Jurkat, Clone E6-1 (cell line): ENCODE measurements at regions not wholly inside any gene's neighbourhood (a gene's known extent, or its start where the extent isn't known, plus 50 kb on each side); places are given as distances from the start of the nearest gene placed in this dataset.
"Not testable (repeated sequence)": the region's sequence is repeated elsewhere in the genome, so short reads cannot be mapped to it uniquely, and the experiment has no call there.

Experiments
- DNase-seq: peaks from one replicate; pipeline ENCODE4 v3.0.0-alpha.2; 2011; ENCODE audit warnings: low read depth, low spot score
- H3K4me3 ChIP-seq: 2 replicates; pipeline ENCODE4 v1.5.1; 2011; ENCODE audit warnings: mild to moderate bottlenecking, low read length, control low read depth, moderate library complexity

DNA sequence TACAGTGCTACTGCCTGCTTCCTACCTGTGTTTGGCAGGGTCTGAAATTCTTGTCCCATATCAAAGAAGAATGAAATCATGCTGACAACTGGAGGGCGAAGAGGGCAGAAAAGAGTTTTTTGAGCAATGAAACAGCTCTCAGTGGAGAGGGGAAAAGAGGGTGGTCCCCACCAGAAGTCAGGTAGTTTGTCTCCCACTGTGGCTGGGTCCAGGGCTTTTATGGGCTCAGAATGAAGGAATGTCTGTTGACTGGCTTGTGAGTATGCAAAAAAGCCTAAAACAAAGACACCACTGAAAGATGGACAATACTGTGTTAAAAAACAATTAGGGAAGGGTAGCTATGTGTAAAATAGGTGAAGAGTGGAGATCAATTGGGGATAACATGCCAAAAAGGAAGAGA is 115.0 kb downstream of the ADAM29 start:
- DNase-seq: no peak
- no peak overlapping the region for H3K4me3 ChIP-seq

DNA sequence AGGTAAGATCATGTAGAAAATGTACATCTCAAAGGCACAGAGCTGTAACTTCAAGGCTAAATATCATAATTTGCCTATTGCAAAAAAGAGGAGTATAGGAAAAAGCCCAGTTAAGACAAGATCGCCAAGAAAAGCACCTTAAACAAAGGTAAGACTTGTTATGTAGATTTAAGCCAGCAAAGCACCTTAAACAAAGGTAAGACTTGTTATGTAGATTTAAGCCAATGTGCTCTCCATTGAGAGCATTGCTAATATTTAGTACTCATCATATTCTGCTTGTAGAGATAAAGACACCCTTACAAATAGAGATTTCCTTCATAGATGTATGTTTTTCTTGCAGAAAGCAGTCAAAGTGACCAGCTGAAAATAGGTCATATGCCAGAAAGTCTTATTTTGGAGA is 115.8 kb downstream of the ADAM29 start:
- H3K4me3 ChIP-seq: no peak overlapping the region
- no peak for DNase-seq

DNA sequence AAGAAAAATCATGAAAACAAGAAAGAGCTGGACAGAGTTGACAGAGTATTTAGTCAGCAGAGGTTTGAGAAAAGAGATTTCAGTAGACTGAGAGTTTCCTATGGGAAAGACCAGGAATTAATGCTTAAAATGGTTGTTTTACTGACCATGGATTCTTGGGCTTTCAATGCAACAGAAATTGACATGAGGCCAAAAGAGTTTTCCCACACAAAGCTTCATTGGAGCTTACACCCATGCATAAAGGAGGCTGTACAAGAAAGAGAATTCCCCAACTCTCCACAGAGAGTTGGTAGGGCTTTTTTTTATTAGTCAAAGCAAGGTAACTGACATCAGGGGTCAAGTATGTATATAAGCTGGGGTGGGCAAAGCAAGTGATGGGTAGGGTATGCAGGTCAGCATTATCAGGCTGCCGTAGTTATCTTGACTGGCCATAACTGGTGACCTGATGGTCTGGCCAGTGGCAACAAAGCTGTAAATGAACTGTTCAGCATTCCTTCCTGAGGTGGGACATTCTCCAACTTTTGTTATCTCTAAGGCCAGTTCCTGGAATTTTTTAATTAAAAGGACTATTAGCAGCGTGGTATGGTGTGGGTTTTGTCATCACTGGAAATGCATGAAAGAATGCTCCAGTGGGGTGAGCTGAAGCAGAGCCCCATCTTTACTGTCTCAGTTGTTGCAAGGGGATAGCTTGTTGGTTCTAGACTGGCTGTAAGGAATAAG is 117.0 kb downstream of the ADAM29 start:
- DNase-seq: no peak
- no peak overlapping the region for H3K4me3 ChIP-seq

DNA sequence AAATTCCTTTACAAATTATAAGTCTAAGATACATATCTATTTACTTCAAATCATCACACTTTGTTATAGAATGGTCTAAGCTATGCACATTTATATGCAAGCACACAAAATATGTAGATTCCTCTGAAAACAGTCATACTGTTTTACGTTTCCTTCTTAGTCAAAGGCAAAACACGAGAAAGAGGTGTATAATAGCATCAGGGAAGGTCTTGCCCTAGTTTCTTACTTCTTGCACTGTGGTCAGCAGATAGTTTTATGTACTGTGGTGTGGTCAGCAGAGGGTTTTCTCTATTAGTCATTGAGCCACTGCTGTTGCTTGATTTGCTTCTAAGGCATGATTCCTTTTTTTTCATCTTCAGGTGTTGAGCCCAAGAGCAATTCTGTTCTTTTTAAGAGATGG is 117.7 kb downstream of the ADAM29 start:
- DNase-seq: no peak
- H3K4me3 ChIP-seq: no peak overlapping the region

DNA sequence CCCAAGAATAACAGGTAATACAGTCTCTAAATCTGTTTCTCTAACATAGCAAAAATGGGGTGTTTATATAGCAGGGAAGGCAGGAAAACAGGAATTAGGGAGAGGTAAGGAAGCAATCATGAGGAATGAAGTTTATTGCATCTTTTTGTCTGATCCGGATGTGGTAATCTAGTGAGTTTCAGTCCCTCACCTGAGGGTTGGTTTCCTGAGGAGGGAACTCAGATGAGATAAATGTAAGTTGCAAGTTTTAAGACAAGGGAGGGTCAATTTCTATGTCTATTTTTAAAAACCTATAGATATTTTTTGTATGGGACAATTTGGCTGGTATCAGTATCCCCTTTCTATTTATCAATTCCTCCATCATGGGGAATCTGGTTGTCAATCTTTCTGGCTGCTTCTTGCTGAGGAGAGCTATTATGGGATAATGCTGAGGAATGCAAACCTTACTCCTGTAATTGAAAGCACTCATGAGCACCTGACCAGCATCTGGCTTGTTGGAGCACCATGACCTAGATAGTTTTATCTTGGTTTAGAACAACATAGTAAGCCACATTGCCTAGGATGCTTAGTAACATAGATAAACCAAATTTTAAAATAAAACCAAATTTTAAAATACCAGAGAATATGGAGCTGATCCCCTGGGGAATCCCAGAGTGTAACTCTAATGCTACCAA is 130.1 kb downstream of the ADAM29 start:
- no peak overlapping the region for H3K4me3 ChIP-seq
- peak; percentile 1 for DNase-seq

DNA sequence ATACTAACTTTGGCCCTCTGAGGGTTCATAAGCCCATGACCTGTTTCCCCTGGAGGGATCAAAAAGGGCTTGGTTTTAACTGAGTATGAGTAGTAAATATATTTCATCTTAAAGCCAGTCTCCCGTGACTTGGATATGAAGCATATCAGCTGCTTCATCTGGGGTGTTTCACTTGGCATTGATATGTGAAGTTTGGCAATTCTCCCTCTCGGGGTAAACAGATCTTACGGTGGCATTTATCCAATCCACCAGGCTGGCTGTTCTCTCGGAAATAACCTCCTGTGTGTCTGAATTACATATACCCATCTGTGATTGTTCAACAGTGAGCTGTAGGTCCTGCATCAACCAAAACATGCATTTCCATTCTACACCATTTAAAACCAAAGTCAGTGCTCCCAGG is 130.7 kb downstream of the ADAM29 start:
- no peak for DNase-seq

DNA sequence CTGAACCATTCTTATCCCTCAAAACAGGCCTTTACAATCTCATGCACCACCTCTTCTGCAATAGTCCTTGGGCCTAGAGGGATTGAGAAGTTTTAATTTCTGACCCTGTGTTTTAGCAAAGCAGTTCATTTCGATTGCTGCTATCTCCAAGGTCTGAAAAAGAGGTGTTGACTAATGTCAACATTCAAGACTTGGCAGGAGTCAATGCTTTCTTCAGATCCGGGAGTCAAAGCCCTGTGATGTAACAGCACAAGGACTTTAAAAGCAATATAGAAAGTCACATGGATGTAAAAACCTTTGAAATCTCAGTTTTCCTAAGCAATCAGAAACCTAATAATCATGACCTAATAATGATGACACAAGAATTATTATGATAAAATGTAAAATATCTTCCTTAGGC is 133.8 kb downstream of the ADAM29 start:
- no peak overlapping the region for H3K4me3 ChIP-seq
- DNase-seq: no peak

More for the DNA sequence above, 130.7 kb downstream of the ADAM29 start:
- H3K4me3 ChIP-seq: no peak overlapping the region

DNA sequence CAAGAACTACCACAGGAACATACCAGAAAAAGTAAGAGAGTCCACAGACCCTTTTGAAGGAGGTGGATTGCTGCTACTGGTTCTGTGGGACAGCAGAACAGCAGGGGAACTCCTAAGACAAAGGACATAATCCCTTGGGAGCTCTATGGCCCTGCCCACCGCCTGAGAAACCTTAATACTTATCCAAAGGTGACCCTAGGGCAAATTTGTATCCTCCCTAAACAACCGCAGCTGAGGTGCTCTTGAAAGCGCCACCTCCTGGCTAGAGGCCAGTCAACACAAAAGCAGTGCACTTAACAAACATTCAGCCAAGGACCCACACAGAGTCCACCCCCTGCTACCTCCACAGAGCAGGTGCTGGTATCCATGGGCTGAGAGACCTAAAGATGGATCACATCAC is 136.8 kb downstream of the ADAM29 start:
- peak; percentile 28 for DNase-seq
- H3K4me3 ChIP-seq: no peak overlapping the region

DNA sequence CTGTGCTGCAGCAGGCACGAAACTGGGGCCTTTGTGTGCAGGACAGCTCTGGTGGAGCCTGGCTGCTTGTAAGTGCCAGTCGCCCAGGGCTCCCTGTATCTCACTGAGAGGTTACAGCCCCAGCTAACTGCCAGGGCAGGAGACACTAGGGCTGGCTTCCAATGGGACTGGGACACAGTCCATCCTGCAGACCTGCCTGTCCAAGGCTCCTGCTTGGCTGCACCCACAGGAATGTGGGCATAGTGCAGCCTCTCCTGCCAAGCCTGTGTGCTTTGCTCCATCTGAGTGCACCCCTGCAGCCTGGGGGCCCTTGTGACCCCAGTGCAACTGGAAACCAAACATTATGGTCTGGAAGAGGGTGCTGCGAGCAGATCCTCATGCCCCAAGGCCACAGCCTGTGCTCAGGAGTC is 144.0 kb downstream of the ADAM29 start:
- DNase-seq: no peak
- H3K4me3 ChIP-seq: no peak overlapping the region

DNA sequence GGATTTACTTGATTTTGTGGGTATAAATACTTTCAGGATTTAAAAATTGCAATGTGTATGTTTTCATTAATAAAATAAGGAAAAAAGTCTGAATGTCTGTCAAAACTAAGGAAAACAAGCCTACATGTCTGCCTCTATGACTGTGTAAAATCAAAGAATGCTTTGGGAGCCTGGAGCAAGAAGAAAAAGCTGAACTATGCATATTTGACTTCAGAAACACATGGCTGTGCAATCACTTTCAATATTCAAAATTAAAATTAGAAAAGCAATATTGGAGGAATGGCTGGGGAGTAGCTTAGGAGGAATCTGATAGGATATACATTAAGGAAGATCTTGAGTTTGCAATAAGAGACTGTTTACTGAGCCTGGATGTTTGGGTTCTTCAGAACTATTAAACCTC is 147.1 kb downstream of the ADAM29 start:
- H3K4me3 ChIP-seq: no peak overlapping the region

DNA sequence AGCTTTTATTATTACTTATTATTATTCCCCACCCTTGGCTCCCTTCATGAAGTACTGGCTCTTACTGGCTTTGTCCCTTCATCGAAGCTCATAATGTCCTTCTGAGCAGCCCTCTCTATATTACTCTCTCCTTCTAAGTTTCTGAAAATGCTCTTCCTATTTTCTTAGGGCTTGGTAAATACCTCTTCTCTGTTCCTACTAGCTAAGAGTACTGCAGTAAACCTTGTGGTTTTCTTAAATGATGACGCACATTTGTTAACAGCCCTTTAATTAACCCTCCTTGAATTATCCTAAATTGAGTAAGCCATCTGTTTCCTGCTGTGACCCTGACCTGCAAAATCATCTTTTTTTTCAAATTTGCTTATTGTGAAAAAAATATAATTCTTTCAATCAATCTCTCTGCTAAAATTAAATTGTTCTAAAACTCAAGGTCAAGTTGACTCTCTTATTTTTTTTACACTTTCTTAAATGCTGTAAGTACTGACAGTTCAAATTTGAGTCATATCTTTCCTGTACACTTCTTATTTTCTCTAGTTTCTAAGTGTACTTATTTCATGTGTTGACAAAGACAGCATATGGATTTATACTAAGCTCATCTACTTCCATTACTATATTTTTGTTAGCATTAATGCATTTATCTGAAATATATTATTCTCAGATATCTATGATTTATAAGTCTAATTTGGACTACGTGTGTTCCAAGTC is 148.9 kb downstream of the ADAM29 start:
- no peak overlapping the region for H3K4me3 ChIP-seq

More for the DNA sequence above, 147.1 kb downstream of the ADAM29 start:
- DNase-seq: no peak

DNA sequence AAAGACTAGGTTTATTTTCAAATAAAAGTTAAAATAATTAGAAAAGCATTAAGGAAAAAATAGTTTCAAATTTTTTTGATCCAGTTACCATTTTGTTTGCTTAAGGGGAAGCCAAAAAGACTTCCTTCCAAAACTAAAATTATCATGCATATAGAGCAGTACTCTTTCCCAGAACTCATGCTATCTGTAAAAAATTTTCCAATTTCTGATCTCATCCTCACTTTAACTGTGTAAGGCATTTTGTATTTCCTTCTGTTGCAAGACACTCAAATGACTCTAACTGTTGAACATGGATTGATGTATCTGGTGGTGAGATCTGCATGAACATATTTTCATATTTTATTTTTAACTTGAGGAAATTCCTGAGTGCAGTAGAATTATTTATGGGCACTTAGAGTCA is 150.1 kb downstream of the ADAM29 start:
- no peak overlapping the region for H3K4me3 ChIP-seq
- no peak for DNase-seq

More for the DNA sequence above, 148.9 kb downstream of the ADAM29 start:
- DNase-seq: no peak

DNA sequence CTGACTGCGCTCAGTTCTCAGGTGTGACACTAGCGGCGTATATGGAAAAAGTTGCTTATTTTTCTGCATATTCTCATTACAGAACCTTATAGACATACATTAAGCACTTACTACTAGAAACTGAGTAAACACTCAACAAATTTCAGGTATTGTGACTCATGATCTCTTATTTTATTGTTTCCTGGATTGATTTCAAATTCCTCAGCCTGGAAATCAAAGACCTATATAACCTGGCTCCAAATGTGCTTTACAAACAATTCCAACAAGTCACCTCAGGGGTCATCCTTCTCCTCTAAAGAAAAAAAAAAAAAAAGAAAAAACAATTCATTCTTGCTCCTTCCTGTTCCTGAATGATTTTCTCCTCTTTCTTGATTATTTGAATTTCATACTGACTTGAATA is 152.3 kb downstream of the ADAM29 start:
- H3K4me3 ChIP-seq: no peak overlapping the region
- DNase-seq: no peak

DNA sequence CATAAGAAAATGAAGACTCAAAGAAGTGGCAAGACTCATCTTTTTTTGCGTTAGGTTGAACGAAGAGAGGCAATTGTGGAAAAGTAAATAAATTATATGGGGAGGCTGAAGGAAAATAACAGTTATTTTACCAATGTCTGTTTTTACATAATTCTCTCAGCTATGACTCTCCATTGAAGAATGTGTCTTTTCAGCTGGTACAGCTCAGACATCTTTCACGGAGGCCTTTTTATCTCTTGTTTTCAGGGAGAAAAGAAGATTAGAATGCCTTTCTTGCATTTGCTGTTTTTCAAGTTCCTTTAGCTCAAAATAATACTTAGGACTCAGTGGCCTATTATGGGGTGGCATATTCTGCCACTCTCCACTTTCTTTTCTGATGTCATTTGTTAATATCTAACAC is 153.0 kb downstream of the ADAM29 start:
- H3K4me3 ChIP-seq: no peak overlapping the region
- no peak for DNase-seq

DNA sequence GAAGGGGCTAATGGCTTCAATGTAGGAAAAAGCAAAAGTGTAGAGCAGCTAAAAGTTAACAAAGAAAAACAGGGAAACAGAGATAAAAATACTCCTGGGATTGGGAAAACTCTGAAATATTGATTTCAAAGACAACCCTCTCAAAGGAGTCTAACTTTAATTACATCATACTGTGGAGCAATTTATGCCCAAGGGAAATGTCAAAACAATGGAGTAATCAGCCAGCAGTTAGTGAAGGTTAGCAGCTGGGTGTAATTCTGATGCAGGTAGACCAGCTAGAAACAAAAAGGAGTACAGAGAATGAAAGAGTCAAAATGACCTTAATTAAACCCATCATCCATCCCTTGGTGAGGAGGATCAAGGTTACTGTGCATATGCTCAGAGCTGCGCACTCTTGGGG is 169.0 kb downstream of the ADAM29 start:
- no peak for DNase-seq
- no peak overlapping the region for H3K4me3 ChIP-seq

DNA sequence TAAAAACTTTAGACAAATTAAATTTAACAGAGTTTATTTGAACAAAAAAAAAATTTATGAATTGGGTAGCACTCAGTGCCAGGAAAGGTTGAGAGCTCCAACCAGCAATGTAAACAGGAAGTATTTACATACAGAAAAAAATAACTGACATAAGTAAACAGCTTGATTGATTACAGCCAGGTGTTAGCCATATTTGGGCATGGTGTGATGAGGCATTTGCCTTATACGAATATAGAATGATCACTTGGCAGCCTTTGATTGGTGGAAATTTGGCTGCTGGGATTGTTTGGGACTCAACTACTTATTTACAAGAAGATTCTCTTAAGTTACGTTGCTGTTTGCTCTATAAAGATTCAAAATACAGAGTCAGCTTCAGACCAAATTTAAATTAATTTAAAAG is 172.0 kb downstream of the ADAM29 start:
- no peak for DNase-seq
- H3K4me3 ChIP-seq: no peak overlapping the region

DNA sequence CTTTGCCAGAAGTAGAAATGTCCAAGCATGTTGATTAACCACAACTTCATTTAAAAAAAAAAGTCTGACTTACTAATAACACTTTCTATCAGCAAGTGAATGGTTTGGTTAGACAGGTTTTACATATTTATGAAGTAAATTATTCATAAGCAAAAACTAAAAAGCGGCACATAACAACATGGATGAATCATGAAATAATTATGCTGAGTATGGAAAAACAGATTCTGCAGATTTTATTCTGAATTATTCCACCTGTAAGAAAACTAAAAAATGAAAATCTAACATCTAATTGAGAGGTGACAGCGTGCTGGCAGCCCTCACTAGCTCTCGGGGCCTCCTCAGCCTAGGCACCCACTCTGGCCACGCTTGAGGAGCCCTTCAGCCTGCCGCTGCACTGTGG is 173.5 kb downstream of the ADAM29 start:
- DNase-seq: no peak
- H3K4me3 ChIP-seq: no peak overlapping the region

DNA sequence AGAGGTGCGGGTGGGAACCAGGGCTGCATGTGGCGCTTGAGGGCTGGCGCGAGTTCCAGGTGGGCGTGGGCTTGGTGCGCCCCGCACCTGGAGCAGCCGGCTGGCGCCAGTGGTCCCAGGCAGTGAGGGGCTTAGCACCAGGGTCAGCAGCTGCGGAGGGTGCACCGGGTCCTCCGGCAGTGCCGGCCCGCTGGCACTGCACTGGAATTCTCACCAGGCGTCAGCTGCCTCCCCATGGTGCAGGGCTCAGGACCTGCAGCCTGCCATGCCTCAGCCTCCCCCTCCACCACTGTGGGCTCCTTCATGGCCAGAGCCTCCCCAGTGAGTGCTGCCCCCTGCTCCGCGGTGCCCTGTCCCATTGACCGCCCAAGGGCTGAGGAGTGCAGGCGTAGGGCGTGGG is 174.0 kb downstream of the ADAM29 start:
- H3K4me3 ChIP-seq: no peak overlapping the region
- DNase-seq: no peak

DNA sequence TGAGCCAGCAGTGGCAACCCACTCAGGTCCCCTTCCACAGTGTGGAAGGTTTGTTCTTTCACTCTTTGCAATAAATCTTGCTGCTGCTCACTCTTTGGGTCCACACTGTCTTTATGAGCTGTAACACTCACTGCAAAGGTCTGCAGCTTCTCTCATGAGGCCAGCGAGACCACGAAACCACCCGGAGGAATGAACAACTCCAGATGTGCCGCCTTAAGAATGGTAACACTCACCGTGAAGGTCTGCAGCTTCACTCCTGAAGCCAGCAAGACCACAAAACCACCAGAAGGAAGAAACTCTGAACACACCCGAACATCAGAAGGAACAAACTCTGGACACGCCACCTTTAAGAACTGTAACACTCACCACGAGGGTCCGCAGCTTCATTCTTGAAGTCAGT is 174.9 kb downstream of the ADAM29 start:
- DNase-seq, H3K4me3 ChIP-seq: not testable (repeated sequence)

DNA sequence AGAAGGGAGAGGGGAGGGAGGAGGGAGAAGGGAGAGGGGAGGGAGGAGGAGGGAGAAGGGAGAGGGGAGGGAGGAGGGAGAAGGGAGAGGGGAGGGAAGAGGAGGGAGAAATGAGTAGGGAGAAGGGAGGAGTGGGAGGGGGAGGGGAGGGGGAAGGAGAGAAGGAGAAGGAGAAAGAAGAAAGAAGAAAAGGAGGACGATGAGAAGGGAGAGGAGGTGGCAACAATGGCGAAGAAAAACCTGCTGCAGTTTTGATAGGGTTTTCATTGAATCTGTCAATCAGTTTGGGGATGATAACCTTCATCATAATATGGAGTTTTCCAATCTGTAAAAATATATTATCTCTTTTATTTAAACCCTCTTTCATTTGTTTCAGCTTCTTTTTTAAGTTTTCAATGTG is 185.2 kb downstream of the ADAM29 start:
- H3K4me3 ChIP-seq: no peak overlapping the region
- no peak for DNase-seq
